GM18505 (cell line): ENCODE measurements at regions not wholly inside any gene's neighbourhood (a gene's known extent, or its start where the extent isn't known, plus 50 kb on each side); places are given as distances from the start of the nearest gene placed in this dataset.

ENCODE experiments used
- ATAC-seq: cut with Tn5 transposase; IDR thresholded peaks from one replicate; pipeline ENCODE4 v1.9.1; 2021; ENCODE audit not compliant: unreplicated experiment
- POLR2A ChIP-seq: IDR thresholded peaks from 4 replicates; pipeline ENCODE4 v1.6.1; 2011; ENCODE audit warnings: borderline replicate concordance; ENCODE audit not compliant: insufficient read depth, insufficient read length; ENCODE audit errors: extremely low read depth

- no peak for ATAC-seq
Observed at GRCh38 chr2:145460112-145460511, 940.2 kb upstream of the ZEB2 start.

GRCh38 chr2:145431181-145431951, 911.4 kb upstream of the ZEB2 start:
- ATAC-seq, result no peak
- TF ChIP-seq POLR2A, result no peak

More at GRCh38 chr2:145460112-145460511, 940.2 kb upstream of the ZEB2 start:
- no peak for TF ChIP-seq POLR2A

- ATAC-seq, result no peak
- no peak for TF ChIP-seq POLR2A
Observed at GRCh38 chr2:145423809-145424208, 903.9 kb upstream of the ZEB2 start.

- no peak for ATAC-seq
Observed at GRCh38 chr2:145422576-145422975, 902.7 kb upstream of the ZEB2 start.

GRCh38 chr2:145421841-145422240, 901.9 kb upstream of the ZEB2 start:
- ATAC-seq, result no peak
- TF ChIP-seq POLR2A, result no peak

More at GRCh38 chr2:145422576-145422975, 902.7 kb upstream of the ZEB2 start:
- no peak for TF ChIP-seq POLR2A

- no peak for TF ChIP-seq POLR2A
- ATAC-seq, result no peak
Observed at GRCh38 chr2:145416640-145417039, 896.7 kb upstream of the ZEB2 start.

- ATAC-seq, result no peak
- no peak for TF ChIP-seq POLR2A
Observed at GRCh38 chr2:145415151-145415550, 895.2 kb upstream of the ZEB2 start.

GRCh38 chr2:145413261-145414030, 893.5 kb upstream of the ZEB2 start:
- ATAC-seq, result no peak
- no peak for TF ChIP-seq POLR2A

- TF ChIP-seq POLR2A, result no peak
- peak; percentile 39 for ATAC-seq
Observed at GRCh38 chr2:145412155-145412554, 892.2 kb upstream of the ZEB2 start.

- TF ChIP-seq POLR2A, result no peak
Observed at GRCh38 chr2:145411493-145411892, 891.6 kb upstream of the ZEB2 start.

GRCh38 chr2:145410086-145410485, 890.2 kb upstream of the ZEB2 start:
- ATAC-seq, result no peak
- TF ChIP-seq POLR2A, result no peak

More at GRCh38 chr2:145411493-145411892, 891.6 kb upstream of the ZEB2 start:
- peak; percentile 99 for ATAC-seq

- TF ChIP-seq POLR2A, result no peak
- ATAC-seq, result no peak
Observed at GRCh38 chr2:145408980-145409379, 889.1 kb upstream of the ZEB2 start.

- no peak for ATAC-seq
- no peak for TF ChIP-seq POLR2A
Observed at GRCh38 chr2:145404690-145405089, 884.8 kb upstream of the ZEB2 start.
